Ovary (tissue), 7 donors: ENCODE measurements at regions not wholly inside any gene's neighbourhood (a gene's known extent, or its start where the extent isn't known, plus 50 kb on each side); places are given as distances from the start of the nearest gene placed in this dataset.

Experiments
- DNase-seq, 5 donors: peaks; one replicate each; pipeline ENCODE4 v3.0.0-alpha.2; 2019 to 2020
- H3K27ac ChIP-seq, 2 donors: fragments of 200-600 bp; one replicate each; pipeline versions ENCODE4 v1.5.1 to v1.8.0; 2019 to 2022
- H3K27me3 ChIP-seq: fragments of 200-600 bp; one replicate; pipeline ENCODE4 v1.8.0; 2022
- H3K36me3 ChIP-seq: fragments of 200-600 bp; sonication (generic); one replicate; pipeline ENCODE4 v1.5.1; 2019
- H3K4me1 ChIP-seq: one replicate; pipeline ENCODE4 v1.8.1; 2013; ENCODE audit warnings: mild to moderate bottlenecking, moderate library complexity; ENCODE audit not compliant: insufficient read depth
- H3K4me3 ChIP-seq: fragments of 200-600 bp; sonication (generic); one replicate; pipeline ENCODE4 v1.5.1; 2017
- H3K9me3 ChIP-seq, 2 donors: fragments of 200-600 bp in 1 of 2; sonication (generic) in 1 of 2; one replicate each; pipeline versions ENCODE4 v1.5.1 to v1.8.1; 2013 to 2019; ENCODE audit warnings: mild to moderate bottlenecking in 1 of 2, moderate library complexity in 1 of 2
- EP300 ChIP-seq: sonication (generic); formaldehyde crosslinking; IDR thresholded peaks from one replicate; pipeline ENCODE4 v1.6.1; 2017; ENCODE audit warnings: antibody characterized with exemption
- POLR2A ChIP-seq: fragments of 450-650 bp; IDR thresholded peaks from one replicate; pipeline ENCODE4 v1.6.1; 2017; ENCODE audit warnings: antibody characterized with exemption, mild to moderate bottlenecking, moderate library complexity
- WGBS, 3 donors: extraction: QIAGEN DNeasy Blood & Tissue Kit in 1 of 3; methylation state at CpG; one replicate each; pipeline versions ENCODE4 v1.1.5 to v1.1.7; 2013 to 2017; 5-methylcytosine and 5-hydroxymethylcytosine counted together
- intact Hi-C, 4 donors: fragments of 100-400 bp; cut with DNase I; formaldehyde crosslinking; loops; one replicate each; pipeline versions ENCODE4 v1.11.0 to v1.15.1; 2022 to 2023
- TF ChIP-seq, protein P1 (sequence below), 3 donors: fragments of 450-650 bp in 2 of 3; fragments of 200-600 bp in 1 of 3; IDR thresholded peaks; one replicate each; pipeline versions ENCODE4 v1.5.1 to v1.8.0; 2016 to 2022; ENCODE audit warnings: antibody characterized with exemption in 3 of 3, mild to moderate bottlenecking in 1 of 3
- donor health status: DM: no; HTN: no; CAD: no; lungs with moderate emphysema.
- donor health status: DM: no; HTN: no; CAD: no.
- donor health status: Bipolar disorder and iron deficiency.
- donor health status: DM: no; HTN: no; CAD: no.
- donor health status: DM: yes; HTN: yes; CAD: no.

DNA sequence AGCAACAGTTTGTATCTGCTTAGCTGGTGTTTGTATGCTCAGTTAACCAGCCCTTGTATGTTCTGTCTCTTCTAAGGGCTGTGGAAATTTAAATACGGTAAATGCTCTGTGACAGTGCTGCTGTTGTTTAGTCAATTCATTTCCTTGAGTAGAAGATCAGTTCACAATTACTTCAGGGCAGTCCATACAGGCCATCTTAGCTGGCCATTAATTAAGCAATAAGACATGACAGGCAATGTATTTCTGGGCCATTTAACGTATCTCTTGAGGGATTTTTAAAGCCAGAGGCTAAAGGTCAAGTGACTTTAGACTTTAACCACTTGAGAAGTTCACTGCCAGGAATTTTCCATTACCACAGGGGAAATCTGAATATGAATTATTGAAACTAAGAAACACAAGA lies 351.8 kb downstream of the ZIC1 start:
- TF ChIP-seq POLR2A (no peak), EP300 (no peak)
- TF ChIP-seq, protein P1, sequence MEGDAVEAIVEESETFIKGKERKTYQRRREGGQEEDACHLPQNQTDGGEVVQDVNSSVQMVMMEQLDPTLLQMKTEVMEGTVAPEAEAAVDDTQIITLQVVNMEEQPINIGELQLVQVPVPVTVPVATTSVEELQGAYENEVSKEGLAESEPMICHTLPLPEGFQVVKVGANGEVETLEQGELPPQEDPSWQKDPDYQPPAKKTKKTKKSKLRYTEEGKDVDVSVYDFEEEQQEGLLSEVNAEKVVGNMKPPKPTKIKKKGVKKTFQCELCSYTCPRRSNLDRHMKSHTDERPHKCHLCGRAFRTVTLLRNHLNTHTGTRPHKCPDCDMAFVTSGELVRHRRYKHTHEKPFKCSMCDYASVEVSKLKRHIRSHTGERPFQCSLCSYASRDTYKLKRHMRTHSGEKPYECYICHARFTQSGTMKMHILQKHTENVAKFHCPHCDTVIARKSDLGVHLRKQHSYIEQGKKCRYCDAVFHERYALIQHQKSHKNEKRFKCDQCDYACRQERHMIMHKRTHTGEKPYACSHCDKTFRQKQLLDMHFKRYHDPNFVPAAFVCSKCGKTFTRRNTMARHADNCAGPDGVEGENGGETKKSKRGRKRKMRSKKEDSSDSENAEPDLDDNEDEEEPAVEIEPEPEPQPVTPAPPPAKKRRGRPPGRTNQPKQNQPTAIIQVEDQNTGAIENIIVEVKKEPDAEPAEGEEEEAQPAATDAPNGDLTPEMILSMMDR (IDR thresholded peaks at IDR 0.05) = no peak
- no peaks in the 10 kb centered on the region for H3K36me3 ChIP-seq
- no peak for DNase-seq
- no peak overlapping the region for H3K4me3 ChIP-seq
- H3K27ac ChIP-seq = no peak overlapping the region
- H3K4me1 ChIP-seq = no peaks in the 10 kb centered on the region
- 37 to 46% (median 46%) methylated on average over 2 of the region's 2 CpGs for WGBS, 3 donors
- no peaks in the 10 kb centered on the region for H3K9me3 ChIP-seq
- no peaks in the 10 kb centered on the region for H3K27me3 ChIP-seq
- intact Hi-C loops = no loop called here

DNA sequence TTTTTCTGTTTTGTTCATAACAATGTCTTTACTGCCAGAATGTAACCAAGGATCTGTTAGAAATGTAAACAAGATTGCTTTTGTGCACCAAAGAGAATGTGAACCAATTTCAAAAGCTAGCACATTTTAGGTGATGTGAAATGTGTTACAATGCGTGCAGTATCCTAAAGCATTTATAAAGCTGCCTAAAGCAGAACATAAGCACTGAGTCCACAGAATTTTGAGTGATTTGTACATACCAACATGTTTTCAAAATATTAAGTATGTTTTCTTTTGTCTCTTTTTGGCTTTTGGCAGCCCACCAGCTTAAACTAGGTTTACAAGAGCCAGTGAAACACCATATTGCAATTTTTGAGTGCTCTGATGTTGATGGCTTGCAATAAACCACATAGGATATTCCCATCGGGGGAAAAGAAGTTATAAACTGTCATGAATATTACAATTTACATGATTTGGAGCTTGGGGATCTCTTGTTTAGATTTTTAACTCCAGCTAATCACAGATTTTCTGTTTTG lies 364.0 kb downstream of the ZIC1 start:
- H3K4me3 ChIP-seq = no peak overlapping the region
- H3K27me3 ChIP-seq = no peaks in the 10 kb centered on the region
- 29 to 50% (median 46%) methylated on average over 2 of the region's 2 CpGs for WGBS, 3 donors
- intact Hi-C loops = no loop called here
- no peak for DNase-seq
- H3K9me3 ChIP-seq = no peaks in the 10 kb centered on the region
- no peaks in the 10 kb centered on the region for H3K4me1 ChIP-seq
- TF ChIP-seq, protein P1 (IDR thresholded peaks at IDR 0.05) = no peak
- TF ChIP-seq EP300 = no peak
- TF ChIP-seq POLR2A = no peak
- H3K36me3 ChIP-seq = no peaks in the 10 kb centered on the region
- no peak overlapping the region for H3K27ac ChIP-seq

GRCh38 chr3:147775411-147775810 lies 366.2 kb downstream of the ZIC1 start:
- 73 to 78% (median 74%) methylated on average over 2 of the region's 2 CpGs for WGBS, 3 donors
- H3K27ac ChIP-seq = no peak overlapping the region
- no peaks in the 10 kb centered on the region for H3K36me3 ChIP-seq
- H3K9me3 ChIP-seq = no peaks in the 10 kb centered on the region
- H3K4me1 ChIP-seq = no peaks in the 10 kb centered on the region
- intact Hi-C loops = no loop called here
- no peak overlapping the region for H3K4me3 ChIP-seq
- H3K27me3 ChIP-seq = no peaks in the 10 kb centered on the region
- DNase-seq = no peak
- TF ChIP-seq, protein P1 (IDR thresholded peaks at IDR 0.05) = no peak
- TF ChIP-seq POLR2A (no peak), EP300 (no peak)

- Histone ChIP-seq H3K9me3 (no peaks in the 10 kb centered on the region), H3K27me3 (no peaks in the 10 kb centered on the region), H3K36me3 (no peaks in the 10 kb centered on the region), H3K27ac (no peak overlapping the region), H3K4me3 (no peak overlapping the region), H3K4me1 (no peaks in the 10 kb centered on the region)
- DNase-seq = no peak
- TF ChIP-seq, protein P1 (IDR thresholded peaks at IDR 0.05) = no peak
- TF ChIP-seq POLR2A (no peak), EP300 (no peak)
- 85 to 92% (median 89%) methylated on average over 4 of the region's 4 CpGs for WGBS, 3 donors
- intact Hi-C loops = no loop called here
These were observed 366.8 kb downstream of the ZIC1 start for GRCh38 chr3:147775816-147776530.
